Caco-2 (cell line): ENCODE measurements at regions not wholly inside any gene's neighbourhood (a gene's known extent, or its start where the extent isn't known, plus 50 kb on each side); places are given as distances from the start of the nearest gene placed in this dataset.

Source experiments
- BruUV-seq: library from RNA; stranded (reverse); fragments of 400-500 nt; replicated peaks from 2 replicates; lab custom pipeline; 2021; lab: Mats Ljungman, UMichigan
- CTCF ChIA-PET: fragments of 300-600 bp; sonication (Branson Sonifier 250); formaldehyde crosslinking; loops from one replicate; lab custom pipeline; 2022; ENCODE audit warnings: antibody characterized with exemption; lab: Charles Lee
- POLR2A ChIA-PET: fragments of 300-600 bp; sonication (Branson Sonifier 250); formaldehyde crosslinking; loops from one replicate; lab custom pipeline; 2022; ENCODE audit warnings: antibody characterized with exemption; lab: Charles Lee
- DNase-seq, 2 experiments: peaks; one replicate each; pipeline versions ENCODE4 v3.0.0 to v3.0.0-alpha.2; 2020 to 2022
- H3K27me3 ChIP-seq: replicated peaks from 2 replicates; pipeline ENCODE4 v1.6.0; 2011; ENCODE audit warnings: low read length; ENCODE audit not compliant: control insufficient read depth, insufficient read depth
- H3K36me3 ChIP-seq: 2 replicates; pipeline ENCODE4 v1.5.1; 2011; ENCODE audit warnings: low read length; ENCODE audit not compliant: control insufficient read depth, insufficient read depth
- H3K4me1 ChIP-seq: fragments of 250-450 bp; sonication (Bioruptor Pico); 2 replicates; pipeline ENCODE4 v1.5.1; 2020; ENCODE audit warnings: mild to moderate bottlenecking
- H3K4me3 ChIP-seq: 2 replicates; pipeline ENCODE4 v1.5.1; 2011; ENCODE audit warnings: low read depth, mild to moderate bottlenecking, control low read depth, low read length
- H3K9me3 ChIP-seq: fragments of 250-450 bp; sonication (Bioruptor Pico); 2 replicates; pipeline ENCODE4 v1.5.1; 2020; ENCODE audit warnings: mild to moderate bottlenecking, moderate library complexity
- H3K27ac Mint-ChIP-seq: one replicate; pipeline ENCODE4 v1.8.0; 2022; ENCODE audit warnings: mixed read lengths; ENCODE audit not compliant: unreplicated experiment
- H3K27me3 Mint-ChIP-seq: one replicate; pipeline ENCODE4 v1.8.0; 2022; ENCODE audit warnings: mixed read lengths; ENCODE audit not compliant: insufficient read depth, unreplicated experiment
- H3K36me3 Mint-ChIP-seq: one replicate; pipeline ENCODE4 v1.8.0; 2022; ENCODE audit warnings: mild to moderate bottlenecking, mixed read lengths; ENCODE audit not compliant: insufficient read depth, unreplicated experiment
- H3K4me1 Mint-ChIP-seq: one replicate; pipeline ENCODE4 v1.8.0; 2022; ENCODE audit warnings: low read depth, mixed read lengths; ENCODE audit not compliant: unreplicated experiment
- H3K4me3 Mint-ChIP-seq: one replicate; pipeline ENCODE4 v1.8.0; 2022; ENCODE audit warnings: mild to moderate bottlenecking, moderate library complexity, mixed read lengths; ENCODE audit not compliant: unreplicated experiment
- H3K9me3 Mint-ChIP-seq: one replicate; pipeline ENCODE4 v1.8.0; 2022; ENCODE audit warnings: mixed read lengths; ENCODE audit not compliant: unreplicated experiment
- CTCF ChIP-seq, 2 experiments: fragments of 200-600 bp in 1 of 2; IDR thresholded peaks; 1 replicate in 1 of 2; 2 replicates in 1 of 2; pipeline versions ENCODE4 v1.5.1 to v1.8.0; 2011 to 2022; ENCODE audit warnings: antibody characterized with exemption in 1 of 2, control low read depth in 1 of 2, inconsistent platforms in 1 of 2, low read depth in 1 of 2, low read length in 1 of 2, mild to moderate bottlenecking in 1 of 2, moderate library complexity in 1 of 2; ENCODE audit not compliant: insufficient read depth in 1 of 2, severe bottlenecking in 1 of 2, unreplicated experiment in 1 of 2
- intact Hi-C: fragments of 100-400 bp; cut with micrococcal nuclease; formaldehyde crosslinking; loops from one replicate; pipeline ENCODE4 v1.10.0; 2022; ENCODE audit not compliant: unreplicated experiment

- H3K9me3 Mint-ChIP-seq: no peaks in the 10 kb centered on the region
- no peaks in the 10 kb centered on the region for H3K9me3 ChIP-seq
- peaks cover 27% of the 10 kb centered on the region for H3K36me3 Mint-ChIP-seq
- H3K27ac Mint-ChIP-seq: no peak overlapping the region
- ChIA-PET CTCF (no interaction called here), POLR2A (no interaction called here)
- no TSS peak for BruUV-seq
- no peak for TF ChIP-seq CTCF (IDR thresholded peaks at IDR 0.05; ENCODE audit: insufficient read depth in 1 of 2, low read depth in 1 of 2, low read length in 1 of 2, severe bottlenecking in 1 of 2, unreplicated experiment in 1 of 2)
- DNase-seq: no peak
- no peaks in the 10 kb centered on the region for H3K27me3 Mint-ChIP-seq
- intact Hi-C loops: loop anchor here (5.0 kb wide), 1 partner anchor 37 kb away; no protein-coding TSS in a partner anchor
- H3K4me3 Mint-ChIP-seq: no peak overlapping the region
- no peaks in the 10 kb centered on the region for H3K27me3 ChIP-seq
- H3K36me3 ChIP-seq: no peaks in the 10 kb centered on the region
- H3K4me1 ChIP-seq: peaks cover 6% of the 10 kb centered on the region
- no peaks in the 10 kb centered on the region for H3K4me1 Mint-ChIP-seq
- no peak overlapping the region for H3K4me3 ChIP-seq
These were observed 294.7 kb downstream of the SEC14L1 start for GRCh38 chr17:77435272-77436057.

- ChIA-PET CTCF (no interaction called here), POLR2A (no interaction called here)
- Histone ChIP-seq H3K4me1 (0 out of 2 replicates have a peak, but pooled peaks cover 5% of the 10 kb centered on the region), H3K9me3 (no peaks in the 10 kb centered on the region), H3K4me3 (no peak overlapping the region), H3K27me3 (no peaks in the 10 kb centered on the region), H3K36me3 (no peaks in the 10 kb centered on the region)
- no peaks in the 10 kb centered on the region for H3K9me3 Mint-ChIP-seq
- H3K4me3 Mint-ChIP-seq: no peak overlapping the region
- H3K27me3 Mint-ChIP-seq: no peaks in the 10 kb centered on the region
- H3K27ac Mint-ChIP-seq: no peak overlapping the region
- no peak for DNase-seq
- intact Hi-C loops: loop anchor here (5.0 kb wide), 1 partner anchor 36 kb away; no protein-coding TSS in a partner anchor
- no TSS peak for BruUV-seq
- H3K36me3 Mint-ChIP-seq: peaks cover 32% of the 10 kb centered on the region
- H3K4me1 Mint-ChIP-seq: no peaks in the 10 kb centered on the region
- TF ChIP-seq CTCF (IDR thresholded peaks at IDR 0.05; ENCODE audit: insufficient read depth in 1 of 2, low read depth in 1 of 2, low read length in 1 of 2, severe bottlenecking in 1 of 2, unreplicated experiment in 1 of 2): no peak
These were observed 295.3 kb downstream of the SEC14L1 start for GRCh38 chr17:77436058-77436442.

- H3K27me3 ChIP-seq: no peaks in the 10 kb centered on the region
- ChIA-PET CTCF (no interaction called here), POLR2A (no interaction called here)
- no peak overlapping the region for H3K27ac Mint-ChIP-seq
- H3K9me3 ChIP-seq: no peaks in the 10 kb centered on the region
- no peak overlapping the region for H3K4me3 ChIP-seq
- no TSS peak for BruUV-seq
- no peak for DNase-seq
- 0 out of 2 replicates have a peak, but pooled peaks cover 5% of the 10 kb centered on the region for H3K4me1 ChIP-seq
- H3K36me3 Mint-ChIP-seq: peaks cover 32% of the 10 kb centered on the region
- H3K4me3 Mint-ChIP-seq: no peak overlapping the region
- H3K27me3 Mint-ChIP-seq: no peaks in the 10 kb centered on the region
- H3K36me3 ChIP-seq: no peaks in the 10 kb centered on the region
- H3K9me3 Mint-ChIP-seq: no peaks in the 10 kb centered on the region
- intact Hi-C loops: loop anchor here (5.0 kb wide), 1 partner anchor 36 kb away; no protein-coding TSS in a partner anchor
- no peaks in the 10 kb centered on the region for H3K4me1 Mint-ChIP-seq
- TF ChIP-seq CTCF (IDR thresholded peaks at IDR 0.05; ENCODE audit: insufficient read depth in 1 of 2, low read depth in 1 of 2, low read length in 1 of 2, severe bottlenecking in 1 of 2, unreplicated experiment in 1 of 2): no peak
These were observed 295.7 kb downstream of the SEC14L1 start for GRCh38 chr17:77436481-77436880.
